Skeletal muscle satellite cell (primary cell): ENCODE measurements at regions not wholly inside any gene's neighbourhood (a gene's known extent, or its start where the extent isn't known, plus 50 kb on each side); places are given as distances from the start of the nearest gene placed in this dataset.

Experiments
- H3K27me3 ChIP-seq: 2 replicates; pipeline ENCODE4 v1.7.0; 2013; ENCODE audit warnings: low read length; ENCODE audit not compliant: control insufficient read depth, insufficient read depth
- H3K36me3 ChIP-seq: 2 replicates; pipeline ENCODE4 v1.7.0; 2013; ENCODE audit warnings: mild to moderate bottlenecking, control low read depth, low read length; ENCODE audit not compliant: insufficient read depth
- H3K4me1 ChIP-seq: 2 replicates; pipeline ENCODE4 v1.7.0; 2013; ENCODE audit warnings: low read length; ENCODE audit not compliant: control insufficient read depth, insufficient read depth
- H3K4me2 ChIP-seq: 2 replicates; pipeline ENCODE4 v1.7.0; 2013; ENCODE audit warnings: mild to moderate bottlenecking, low read length
- H3K4me3 ChIP-seq: 2 replicates; pipeline ENCODE4 v1.7.0; 2013; ENCODE audit warnings: low read length
- H3K9ac ChIP-seq: 2 replicates; pipeline ENCODE4 v1.7.0; 2013; ENCODE audit warnings: mild to moderate bottlenecking, low read depth, low read length, moderate library complexity
- H3K9me3 ChIP-seq: replicated peaks from 2 replicates; pipeline ENCODE4 v1.7.0; 2013; ENCODE audit warnings: mild to moderate bottlenecking, control low read depth, low read length

DNA sequence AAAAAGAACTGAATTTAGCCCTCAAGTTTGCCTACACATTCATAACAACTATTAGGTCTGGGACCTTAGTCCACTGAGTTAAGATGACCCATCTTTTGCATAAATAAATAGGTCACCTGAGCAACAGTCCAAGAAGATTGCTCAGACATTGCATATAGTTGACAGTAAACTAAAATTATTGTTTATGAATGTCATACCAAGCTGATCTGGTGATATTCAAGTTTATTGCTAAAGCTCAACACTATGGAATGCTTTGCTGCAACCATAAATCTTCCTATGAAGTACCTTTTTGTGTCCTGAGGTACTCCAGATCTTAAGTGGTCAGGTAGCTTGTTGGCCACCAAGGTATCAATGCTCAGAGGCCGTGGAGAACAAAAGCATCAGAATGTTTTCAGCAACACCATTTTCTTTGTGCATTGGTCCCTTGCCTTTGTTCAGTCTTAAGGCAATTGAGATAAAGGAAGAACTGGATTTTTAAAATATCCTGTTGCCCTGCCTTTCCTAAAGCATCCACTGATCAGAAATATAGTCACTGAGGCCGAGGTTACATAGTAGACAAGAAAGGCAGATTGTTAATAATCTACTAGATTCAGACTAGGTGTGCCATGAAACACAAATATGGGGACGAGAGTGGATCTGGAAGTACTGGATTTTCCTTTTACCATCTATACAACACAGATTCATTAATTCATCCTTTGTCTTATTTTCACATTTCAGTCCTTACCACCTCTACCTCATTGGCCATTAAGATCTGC, 321.3 kb downstream of the PTEN start:
- Histone ChIP-seq H3K4me1 (no peaks in the 10 kb centered on the region), H3K9me3 (no peaks in the 10 kb centered on the region), H3K4me2 (no peak overlapping the region)

DNA sequence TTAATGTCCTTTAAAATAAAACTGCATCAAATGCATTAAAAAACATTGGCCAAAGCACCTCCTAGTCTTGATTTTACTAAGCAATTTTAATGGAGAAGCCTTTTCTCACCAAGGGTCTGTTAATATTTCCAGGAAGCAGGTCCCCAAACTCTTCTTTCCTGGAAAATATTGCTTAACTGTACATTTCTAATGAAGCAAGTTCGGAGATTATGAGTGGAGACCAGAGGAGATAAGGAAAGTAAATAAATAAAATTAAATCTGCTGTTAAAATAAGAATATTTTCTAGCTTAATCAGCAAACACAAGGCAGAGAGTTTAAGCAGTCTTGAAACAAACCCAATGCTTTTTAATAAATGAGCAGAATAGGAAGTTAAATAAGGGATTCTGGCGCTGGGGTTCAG, 322.4 kb downstream of the PTEN start:
- Histone ChIP-seq H3K27me3 (no peaks in the 10 kb centered on the region), H3K9me3 (no peaks in the 10 kb centered on the region), H3K4me3 (no peak overlapping the region), H3K36me3 (no peaks in the 10 kb centered on the region), H3K4me2 (no peak overlapping the region), H3K9ac (no peak overlapping the region), H3K4me1 (no peaks in the 10 kb centered on the region)

More for the DNA sequence above, 321.3 kb downstream of the PTEN start:
- no peak overlapping the region for H3K4me3 ChIP-seq
- no peaks in the 10 kb centered on the region for H3K36me3 ChIP-seq
- no peak overlapping the region for H3K9ac ChIP-seq
- H3K27me3 ChIP-seq: no peaks in the 10 kb centered on the region

DNA sequence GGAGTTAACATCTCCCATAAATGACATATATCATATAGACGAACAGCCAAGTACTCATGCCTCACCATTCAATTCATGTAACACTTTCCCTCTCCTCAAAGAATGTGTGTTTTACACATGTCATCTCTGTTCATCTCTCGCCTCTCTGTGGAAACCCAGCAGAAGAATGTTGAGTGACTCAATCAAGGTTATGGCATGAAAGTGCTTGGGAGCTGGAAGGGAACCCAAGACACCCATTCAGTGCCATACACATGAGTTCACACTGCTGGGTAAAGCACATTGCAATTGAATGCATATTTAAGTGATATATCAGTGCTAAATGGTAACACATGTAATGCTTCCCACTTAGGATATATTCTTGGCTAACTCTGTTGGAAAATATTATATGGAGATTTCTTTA, 322.9 kb downstream of the PTEN start:
- no peak overlapping the region for H3K4me3 ChIP-seq
- H3K27me3 ChIP-seq: no peaks in the 10 kb centered on the region
- H3K4me2 ChIP-seq: no peak overlapping the region
- H3K36me3 ChIP-seq: no peaks in the 10 kb centered on the region
- H3K4me1 ChIP-seq: no peaks in the 10 kb centered on the region
- H3K9ac ChIP-seq: no peak overlapping the region
- no peaks in the 10 kb centered on the region for H3K9me3 ChIP-seq

DNA sequence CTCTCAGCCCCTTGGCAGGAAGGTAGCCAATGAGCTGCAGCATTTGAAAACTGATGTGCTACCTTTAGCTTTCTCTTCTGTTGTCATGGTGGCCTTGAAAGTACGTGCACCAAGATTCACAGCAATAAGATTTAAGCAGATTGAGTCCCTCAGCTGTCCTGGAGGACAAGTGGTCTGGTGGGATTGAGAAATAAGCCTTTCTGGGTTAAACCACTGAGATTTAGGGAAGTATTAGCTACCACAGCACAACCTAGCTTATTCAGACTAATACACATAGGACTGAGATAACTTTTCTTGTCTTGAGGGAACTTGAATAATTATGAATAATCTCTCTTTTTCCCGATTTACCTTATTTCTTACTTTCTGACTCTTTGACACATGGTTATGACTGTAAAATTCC, 324.0 kb downstream of the PTEN start:
- Histone ChIP-seq H3K27me3 (no peaks in the 10 kb centered on the region), H3K36me3 (no peaks in the 10 kb centered on the region), H3K4me2 (no peak overlapping the region), H3K9ac (no peak overlapping the region), H3K4me3 (no peak overlapping the region), H3K9me3 (no peaks in the 10 kb centered on the region), H3K4me1 (no peaks in the 10 kb centered on the region)

DNA sequence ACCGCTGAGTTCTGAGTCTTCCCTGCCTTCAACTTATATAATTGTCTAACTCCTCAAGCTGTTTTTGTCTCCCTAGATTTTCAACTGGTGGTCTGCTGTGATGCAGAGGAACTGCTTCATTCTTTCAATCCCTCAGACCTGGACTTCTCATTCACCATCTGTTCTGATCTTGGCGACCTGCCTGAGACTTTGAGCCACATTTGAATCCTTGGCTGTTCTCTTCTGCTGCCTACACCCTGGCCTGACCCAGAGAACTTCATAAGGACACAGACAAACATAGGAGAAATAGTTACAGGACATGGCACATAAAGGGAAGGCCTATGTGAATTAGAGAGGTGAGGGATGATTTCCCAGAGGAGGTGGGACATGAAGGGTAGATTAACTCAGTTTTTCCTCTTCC, 326.7 kb downstream of the PTEN start:
- no peaks in the 10 kb centered on the region for H3K9me3 ChIP-seq

DNA sequence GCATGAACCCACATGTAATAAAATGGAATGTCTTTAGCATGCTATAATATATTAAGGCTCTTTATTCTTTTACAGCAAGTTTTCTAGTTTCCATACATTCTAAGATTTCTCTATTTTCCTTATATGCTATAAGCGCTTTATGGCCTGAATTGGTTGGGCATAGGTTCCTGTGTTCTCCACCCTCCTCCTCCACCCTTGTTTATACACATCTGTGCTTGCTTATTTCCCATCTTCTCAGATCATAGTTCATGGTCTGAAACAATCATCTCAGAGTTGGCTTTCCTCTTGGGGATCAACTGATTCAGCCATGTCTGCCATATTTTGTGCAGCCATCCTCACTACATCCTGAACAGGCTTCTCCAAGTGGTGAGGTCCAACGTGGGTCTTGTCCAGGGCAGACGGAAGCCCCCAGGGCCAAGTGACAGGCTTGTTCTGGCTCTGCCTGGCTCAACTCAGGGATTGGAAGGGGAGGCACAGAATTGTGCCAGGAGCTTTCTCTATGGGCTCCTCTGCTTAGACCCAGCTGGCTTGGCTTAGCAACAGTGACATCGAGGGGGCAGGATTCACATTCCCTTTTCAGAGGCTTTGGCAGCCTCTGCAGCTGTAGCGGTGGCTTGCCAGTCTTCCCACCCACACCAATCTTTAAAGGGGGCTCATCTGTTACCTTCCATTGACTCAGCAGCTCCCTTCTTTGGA, 327.3 kb downstream of the PTEN start:
- Histone ChIP-seq H3K9ac (no peak overlapping the region), H3K9me3 (no peaks in the 10 kb centered on the region), H3K4me2 (no peak overlapping the region), H3K27me3 (no peaks in the 10 kb centered on the region), H3K4me3 (no peak overlapping the region), H3K4me1 (no peaks in the 10 kb centered on the region), H3K36me3 (no peaks in the 10 kb centered on the region)

More for the DNA sequence above, 326.7 kb downstream of the PTEN start:
- Histone ChIP-seq H3K4me1 (no peaks in the 10 kb centered on the region), H3K27me3 (no peaks in the 10 kb centered on the region), H3K4me3 (no peak overlapping the region), H3K9ac (no peak overlapping the region), H3K4me2 (no peak overlapping the region), H3K36me3 (no peaks in the 10 kb centered on the region)

DNA sequence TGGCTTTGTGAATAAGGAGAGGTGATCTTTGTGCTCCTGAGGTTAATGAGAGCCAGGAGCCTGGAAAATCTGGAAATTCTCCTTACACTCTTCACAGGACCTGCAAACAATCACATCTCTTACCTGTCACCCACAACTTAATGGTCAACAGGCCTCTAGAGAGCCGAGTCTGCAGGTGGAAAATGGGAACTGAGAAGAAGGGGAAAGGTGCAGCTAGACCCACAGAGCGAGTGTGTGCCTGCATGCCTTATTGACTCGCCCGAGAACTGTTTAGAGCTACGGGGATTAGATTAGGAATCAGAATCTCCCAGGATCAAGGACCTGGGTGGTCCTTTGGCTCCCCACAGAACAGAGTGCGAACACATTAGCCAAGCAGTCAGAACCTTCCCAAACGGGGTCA, 329.6 kb downstream of the PTEN start:
- Histone ChIP-seq H3K4me2 (no peak overlapping the region), H3K9ac (no peak overlapping the region), H3K36me3 (no peaks in the 10 kb centered on the region), H3K9me3 (no peaks in the 10 kb centered on the region), H3K4me3 (no peak overlapping the region), H3K4me1 (no peaks in the 10 kb centered on the region), H3K27me3 (no peaks in the 10 kb centered on the region)

DNA sequence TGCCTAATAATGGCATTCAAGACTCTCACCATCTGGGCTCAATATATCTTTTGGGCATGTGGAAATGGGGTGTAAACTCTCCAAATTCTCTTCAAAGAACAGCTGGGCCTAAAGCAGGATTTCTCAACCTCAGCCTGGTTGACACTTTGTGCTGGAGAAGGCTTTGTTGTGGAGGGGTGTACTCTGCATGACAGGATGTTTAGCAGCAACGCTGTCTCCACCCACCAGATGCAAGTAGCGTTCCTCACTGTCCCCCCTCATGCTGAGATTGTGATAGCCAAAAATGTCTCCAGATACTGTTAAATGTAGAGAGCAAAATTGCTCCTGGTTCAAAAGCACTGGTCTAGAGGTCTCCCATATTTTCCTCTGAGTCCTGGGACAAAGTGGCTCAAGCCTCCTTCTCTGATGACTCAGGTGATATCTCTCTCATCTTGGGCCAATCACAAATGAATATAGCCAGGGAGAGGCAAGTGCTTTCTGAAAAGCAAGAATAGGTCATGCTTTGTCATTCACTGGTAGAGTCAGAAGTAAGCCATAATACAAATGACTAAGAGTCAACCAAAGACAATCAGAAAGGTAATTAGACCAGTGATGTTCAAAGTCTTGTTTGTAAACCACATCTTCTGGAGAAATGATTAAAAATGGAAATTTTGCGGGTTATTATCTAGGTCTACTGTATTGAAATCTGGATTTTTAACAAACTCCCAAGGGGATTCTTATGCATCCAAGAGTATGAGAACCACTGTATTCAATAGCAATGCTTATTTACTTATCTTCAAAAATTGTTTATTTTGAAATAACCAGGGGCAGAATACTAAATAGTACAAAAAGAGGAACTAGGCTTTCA, 330.8 kb downstream of the PTEN start:
- no peaks in the 10 kb centered on the region for H3K36me3 ChIP-seq
- H3K9me3 ChIP-seq: no peaks in the 10 kb centered on the region
- no peak overlapping the region for H3K4me3 ChIP-seq
- H3K9ac ChIP-seq: no peak overlapping the region
- H3K4me2 ChIP-seq: no peak overlapping the region
- H3K4me1 ChIP-seq: no peaks in the 10 kb centered on the region
- H3K27me3 ChIP-seq: no peaks in the 10 kb centered on the region

DNA sequence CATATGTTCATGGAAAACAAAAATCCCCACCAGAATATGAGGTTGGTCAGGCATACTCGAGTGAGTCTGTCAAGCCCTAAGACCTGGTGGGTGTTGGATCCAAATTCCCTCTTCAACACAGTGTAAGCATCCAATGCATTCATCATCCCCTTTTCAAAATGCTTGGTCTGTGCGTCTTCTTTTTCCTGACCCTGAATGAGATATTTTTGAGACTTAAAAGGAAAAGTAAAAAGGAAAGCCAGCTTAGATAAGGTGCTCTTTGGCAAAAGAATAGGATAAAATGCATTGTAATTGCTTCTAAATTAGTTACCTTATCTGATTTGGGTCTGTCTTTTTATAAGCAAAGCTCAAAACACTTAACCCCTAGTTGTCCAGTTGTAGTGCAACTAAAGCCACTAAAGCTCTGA, 331.5 kb downstream of the PTEN start:
- no peak overlapping the region for H3K9ac ChIP-seq
- H3K4me3 ChIP-seq: no peak overlapping the region
- H3K27me3 ChIP-seq: no peaks in the 10 kb centered on the region
- H3K9me3 ChIP-seq: no peaks in the 10 kb centered on the region
- no peaks in the 10 kb centered on the region for H3K36me3 ChIP-seq
- H3K4me1 ChIP-seq: no peaks in the 10 kb centered on the region
- H3K4me2 ChIP-seq: no peak overlapping the region

DNA sequence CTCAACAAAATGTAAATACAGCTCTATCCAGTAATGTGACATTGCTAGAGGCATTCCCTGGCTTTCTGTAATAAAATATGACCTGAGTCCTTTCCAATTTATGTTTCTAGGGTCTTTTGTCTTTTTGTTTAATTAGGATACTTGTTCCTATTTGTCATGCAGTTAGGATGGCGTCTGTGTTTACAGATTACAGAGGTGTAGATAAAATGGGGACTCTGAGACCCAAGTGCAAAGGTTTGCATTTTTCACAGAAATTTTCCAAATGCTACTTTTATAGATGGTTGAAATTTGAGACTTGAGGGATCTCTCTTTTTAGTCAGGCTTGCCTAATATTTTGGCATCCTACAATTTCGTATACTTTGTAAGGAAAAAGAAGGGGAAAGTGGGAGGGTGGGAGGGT, 332.4 kb downstream of the PTEN start:
- no peak overlapping the region for H3K4me3 ChIP-seq
- no peak overlapping the region for H3K4me2 ChIP-seq
- H3K9me3 ChIP-seq: no peaks in the 10 kb centered on the region
- H3K27me3 ChIP-seq: no peaks in the 10 kb centered on the region
- H3K4me1 ChIP-seq: no peaks in the 10 kb centered on the region
- H3K36me3 ChIP-seq: no peaks in the 10 kb centered on the region
- no peak overlapping the region for H3K9ac ChIP-seq

DNA sequence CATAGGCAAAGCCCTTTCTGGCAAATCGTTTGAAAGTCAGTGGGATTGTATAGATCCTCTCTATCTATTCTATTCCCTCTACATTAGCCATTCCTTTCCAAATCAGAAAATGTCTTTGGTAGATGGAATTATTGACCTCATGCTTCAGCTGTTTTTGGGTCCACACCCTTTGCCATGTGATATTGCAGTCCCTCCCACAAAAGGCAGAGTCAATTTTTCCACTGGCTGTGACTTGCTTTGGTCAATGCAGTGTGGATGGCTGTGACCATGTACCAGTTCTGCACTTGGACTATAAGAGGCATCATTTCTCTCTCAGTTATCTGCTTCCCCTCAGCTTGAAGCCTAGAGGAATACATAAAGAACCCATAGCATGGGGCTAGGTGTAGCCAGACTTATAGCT, 332.9 kb downstream of the PTEN start:
- Histone ChIP-seq H3K4me2 (no peak overlapping the region), H3K27me3 (no peaks in the 10 kb centered on the region), H3K4me1 (no peaks in the 10 kb centered on the region), H3K9ac (no peak overlapping the region), H3K36me3 (no peaks in the 10 kb centered on the region), H3K9me3 (no peaks in the 10 kb centered on the region), H3K4me3 (no peak overlapping the region)
